ENCODE measurements at regions not wholly inside any gene's neighbourhood (a gene's known extent, or its start where the extent isn't known, plus 50 kb on each side); places are given as distances from the start of the nearest gene placed in this dataset.
A peak's percentile ranks its signal among the peaks of the same experiment; 100 is the strongest.

DNA sequence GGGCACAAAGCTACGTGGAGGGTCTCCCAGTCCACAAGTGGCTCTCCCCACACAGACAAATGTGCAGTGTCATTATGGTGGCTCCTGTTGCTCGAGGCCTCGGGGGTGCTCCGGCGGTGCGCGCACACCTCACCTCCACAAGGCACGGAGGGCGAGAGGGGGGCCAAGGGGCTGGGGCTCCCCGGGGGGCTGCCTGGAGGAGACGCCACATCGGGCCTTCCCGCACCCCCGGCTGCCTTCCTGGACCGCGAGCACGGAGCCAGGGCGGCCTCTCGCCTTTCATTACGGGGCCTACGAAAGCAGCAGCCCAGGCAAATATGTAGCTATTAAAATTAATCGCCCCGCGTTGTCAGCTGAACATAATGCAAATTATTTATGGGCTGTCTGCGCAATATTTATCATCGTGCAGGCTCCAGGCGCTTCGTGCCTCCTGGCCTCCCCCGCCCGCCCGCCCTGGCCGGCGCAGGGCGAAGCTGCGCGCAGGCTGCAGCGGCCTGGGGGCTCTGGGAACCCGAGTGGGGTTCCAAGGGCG lies 70.8 kb upstream of the BCOR start:
- no peak for DNase-seq (ENCODE audit: low read depth)
- no peak overlapping the region for H3K4me3 ChIP-seq (ENCODE audit: low read length)
- TF ChIP-seq, protein P1, sequence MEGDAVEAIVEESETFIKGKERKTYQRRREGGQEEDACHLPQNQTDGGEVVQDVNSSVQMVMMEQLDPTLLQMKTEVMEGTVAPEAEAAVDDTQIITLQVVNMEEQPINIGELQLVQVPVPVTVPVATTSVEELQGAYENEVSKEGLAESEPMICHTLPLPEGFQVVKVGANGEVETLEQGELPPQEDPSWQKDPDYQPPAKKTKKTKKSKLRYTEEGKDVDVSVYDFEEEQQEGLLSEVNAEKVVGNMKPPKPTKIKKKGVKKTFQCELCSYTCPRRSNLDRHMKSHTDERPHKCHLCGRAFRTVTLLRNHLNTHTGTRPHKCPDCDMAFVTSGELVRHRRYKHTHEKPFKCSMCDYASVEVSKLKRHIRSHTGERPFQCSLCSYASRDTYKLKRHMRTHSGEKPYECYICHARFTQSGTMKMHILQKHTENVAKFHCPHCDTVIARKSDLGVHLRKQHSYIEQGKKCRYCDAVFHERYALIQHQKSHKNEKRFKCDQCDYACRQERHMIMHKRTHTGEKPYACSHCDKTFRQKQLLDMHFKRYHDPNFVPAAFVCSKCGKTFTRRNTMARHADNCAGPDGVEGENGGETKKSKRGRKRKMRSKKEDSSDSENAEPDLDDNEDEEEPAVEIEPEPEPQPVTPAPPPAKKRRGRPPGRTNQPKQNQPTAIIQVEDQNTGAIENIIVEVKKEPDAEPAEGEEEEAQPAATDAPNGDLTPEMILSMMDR (conservative IDR thresholded peaks at IDR 0.05; ENCODE audit: low read length): no peak

DNA sequence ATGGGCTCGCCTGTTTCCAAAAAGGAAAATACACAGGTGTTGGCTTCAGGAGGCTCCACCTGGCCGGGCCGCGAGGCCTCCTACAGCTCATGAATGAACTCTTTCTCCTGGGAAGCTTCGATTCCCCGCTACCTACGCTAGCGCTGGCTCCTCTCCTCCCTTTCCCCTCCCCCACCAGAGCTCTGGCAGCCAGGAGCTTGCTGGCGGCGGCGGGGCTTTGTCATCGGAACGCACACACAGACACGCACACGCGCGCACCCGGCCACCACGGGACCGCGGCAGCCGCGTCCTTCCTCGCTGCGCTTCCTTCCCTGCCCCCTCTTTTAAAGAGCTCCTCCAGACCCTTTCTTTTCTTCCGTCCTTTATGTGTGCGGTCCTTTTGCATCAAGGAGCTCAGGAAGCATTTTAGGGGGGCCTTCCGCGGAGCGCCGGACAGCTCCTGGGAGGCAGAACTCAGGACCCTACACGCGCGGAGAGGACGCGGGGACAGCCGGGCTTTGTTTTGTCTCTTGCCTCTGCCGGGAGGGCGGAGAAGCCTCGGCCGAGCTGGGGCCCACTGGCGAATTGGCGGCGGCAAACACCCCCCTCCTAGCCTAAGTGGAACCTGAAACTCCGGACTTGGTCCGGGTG lies 70.2 kb upstream of the BCOR start:
- TF ChIP-seq, protein P1 (conservative IDR thresholded peaks at IDR 0.05; ENCODE audit: low read length): no peak
- peak overlapping the region; percentile 41 for H3K4me3 ChIP-seq (ENCODE audit: low read length)
- no peak for DNase-seq (ENCODE audit: low read depth)

- TF ChIP-seq, protein P1 (conservative IDR thresholded peaks at IDR 0.05; ENCODE audit: low read length): no peak
- peak overlapping the region; percentile 41 for H3K4me3 ChIP-seq (ENCODE audit: low read length)
- DNase-seq (ENCODE audit: low read depth): no peak
Observed at GRCh38 chrX:40167233-40167849, 69.6 kb upstream of the BCOR start.

DNA sequence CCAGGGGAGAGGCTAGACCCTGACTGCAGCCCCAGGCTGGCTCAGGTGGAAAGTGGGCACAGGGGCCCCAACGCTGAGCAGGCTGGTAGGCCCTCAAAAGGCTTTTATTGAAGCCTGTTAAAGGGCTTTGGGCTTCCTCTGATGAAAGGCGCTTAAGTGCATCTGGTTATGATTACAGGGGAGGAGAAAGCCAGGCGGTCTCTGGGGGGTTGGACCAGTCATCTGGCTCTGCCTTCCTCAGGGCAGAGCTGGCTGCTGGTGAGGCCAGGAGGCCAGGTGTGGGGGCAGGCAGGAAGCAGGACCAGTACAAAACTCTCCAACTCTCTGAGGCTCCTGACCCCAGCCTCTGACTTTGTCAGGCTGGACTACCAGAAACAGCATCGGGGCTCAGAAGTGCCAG lies 68.8 kb upstream of the BCOR start:
- TF ChIP-seq, protein P1 (conservative IDR thresholded peaks at IDR 0.05; ENCODE audit: low read length): no peak
- H3K4me3 ChIP-seq (ENCODE audit: low read length): no peak overlapping the region; the same call in 1 of the 2 replicates
- peak; percentile 76 for DNase-seq (ENCODE audit: low read depth)

GRCh38 chrX:40165861-40166260 lies 68.1 kb upstream of the BCOR start:
- TF ChIP-seq, protein P1 (conservative IDR thresholded peaks at IDR 0.05; ENCODE audit: low read length): no peak
- no peak overlapping the region for H3K4me3 ChIP-seq (ENCODE audit: low read length)
- no peak for DNase-seq (ENCODE audit: low read depth)

GRCh38 chrX:40165206-40165605 lies 67.4 kb upstream of the BCOR start:
- TF ChIP-seq, protein P1 (conservative IDR thresholded peaks at IDR 0.05; ENCODE audit: low read length): no peak
- no peak for DNase-seq (ENCODE audit: low read depth)
- H3K4me3 ChIP-seq (ENCODE audit: low read length): no peak overlapping the region

GRCh38 chrX:40164751-40165150 lies 67.0 kb upstream of the BCOR start:
- no peak for DNase-seq (ENCODE audit: low read depth)
- H3K4me3 ChIP-seq (ENCODE audit: low read length): no peak overlapping the region
- TF ChIP-seq, protein P1 (conservative IDR thresholded peaks at IDR 0.05; ENCODE audit: low read length): no peak

All from AG10803 (cell line).